UCSD-AML1 (cell line): ENCODE measurements at regions not wholly inside any gene's neighbourhood (a gene's known extent, or its start where the extent isn't known, plus 50 kb on each side); places are given as distances from the start of the nearest gene placed in this dataset.
"Not testable (repeated sequence)": the region's sequence is repeated elsewhere in the genome, so short reads cannot be mapped to it uniquely, and the experiment has no call there.

ENCODE experiments used
- DNase-seq: peaks from one replicate; lab custom pipeline; 2025; ENCODE audit not compliant: unreplicated experiment; lab: John Stamatoyannopoulos, UW

DNA sequence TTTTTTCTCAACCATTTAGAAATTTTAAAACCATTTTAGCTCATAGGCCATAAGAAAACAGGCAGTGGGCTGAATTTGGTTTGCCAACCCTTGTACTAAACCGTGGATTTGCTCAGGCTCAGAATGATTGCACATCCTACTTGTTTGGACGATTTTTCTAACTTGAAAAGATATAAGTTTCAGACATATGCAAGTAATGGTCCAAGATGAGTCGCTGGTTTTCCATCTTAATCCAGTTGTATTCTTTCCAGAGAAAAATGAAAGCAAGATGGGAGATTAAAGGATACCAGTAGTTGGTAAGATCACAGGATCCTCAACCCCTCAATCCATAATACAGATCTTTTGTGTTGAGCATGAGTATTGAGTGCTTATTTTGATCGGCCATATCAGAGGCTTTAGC is 250.9 kb downstream of the TINAG start:
- DNase-seq, result no peak

DNA sequence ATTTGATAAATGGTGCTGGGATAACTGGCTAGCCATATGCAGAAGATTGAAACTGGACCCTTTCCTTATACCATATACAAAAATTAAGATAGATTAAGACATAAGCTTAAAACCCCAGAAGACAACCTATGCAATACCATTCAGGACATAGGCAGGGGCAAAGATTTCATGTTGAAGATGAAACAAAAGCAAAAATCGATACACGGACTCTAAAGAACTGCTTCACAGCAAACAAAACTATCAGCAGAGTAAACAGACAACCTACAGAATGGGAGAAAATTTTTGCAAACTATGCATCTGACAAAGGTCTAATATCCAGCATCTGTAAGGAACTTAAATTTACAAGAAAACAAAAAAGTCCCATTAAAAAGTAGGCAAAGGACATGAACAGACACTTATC is 255.9 kb downstream of the TINAG start:
- not testable (repeated sequence) for DNase-seq

DNA sequence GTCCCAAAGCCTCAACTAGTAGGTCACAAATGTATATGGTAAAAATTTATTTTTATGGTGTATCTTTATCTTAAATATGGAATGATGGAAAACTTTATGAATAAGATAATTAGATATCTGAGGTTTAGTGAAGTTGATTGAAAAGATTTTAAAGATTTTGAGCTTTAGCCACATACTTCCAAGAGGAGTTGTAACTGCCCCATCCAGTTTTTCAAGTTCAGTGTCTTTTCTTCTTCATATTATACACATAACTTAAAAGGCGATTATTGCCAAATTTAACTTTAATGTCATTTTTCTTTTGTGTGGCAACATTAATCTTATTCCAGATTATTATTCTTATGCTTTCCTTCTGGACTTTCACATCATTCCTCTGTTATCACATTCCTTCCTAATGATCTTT is 266.4 kb downstream of the TINAG start:
- no peak for DNase-seq

DNA sequence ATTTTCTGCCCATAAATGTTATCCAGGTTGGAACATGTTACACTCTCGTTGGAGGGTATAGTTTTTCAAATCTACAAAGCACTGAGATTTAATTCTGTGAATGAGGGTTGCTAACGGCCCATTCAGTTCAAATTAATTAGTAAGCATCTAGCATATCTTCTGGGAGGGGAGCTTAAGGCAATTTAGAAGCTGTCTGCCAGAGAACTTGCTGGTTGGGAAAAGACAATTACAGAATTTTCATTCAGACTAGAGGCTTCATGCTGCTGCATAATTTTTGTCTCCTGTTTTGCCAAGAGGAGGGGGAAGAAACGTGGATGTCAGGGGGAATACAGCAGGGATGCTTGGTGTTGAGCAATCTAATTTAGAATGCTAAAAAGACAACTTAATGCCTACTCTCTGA is 268.3 kb upstream of the FAM83B start:
- DNase-seq, result no peak

DNA sequence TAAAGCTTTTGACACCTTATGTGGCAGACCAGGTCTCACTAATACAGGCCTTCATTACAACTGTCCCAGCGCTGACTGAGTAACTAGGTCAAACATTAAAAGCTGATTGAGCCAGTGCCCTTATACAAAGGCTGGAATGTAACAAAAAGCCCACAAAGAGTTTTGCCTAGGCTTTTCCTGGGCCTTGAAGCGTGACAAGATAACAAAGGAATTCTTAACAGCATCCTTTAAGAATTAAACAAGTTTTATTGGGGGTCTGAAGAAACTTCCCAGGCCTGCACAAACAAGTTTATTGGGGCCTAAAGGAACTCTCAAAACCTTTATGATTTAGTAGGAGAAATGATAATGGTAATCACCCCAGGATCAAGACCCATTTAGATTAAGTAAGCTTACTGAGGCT is 267.6 kb upstream of the FAM83B start:
- DNase-seq, result no peak

DNA sequence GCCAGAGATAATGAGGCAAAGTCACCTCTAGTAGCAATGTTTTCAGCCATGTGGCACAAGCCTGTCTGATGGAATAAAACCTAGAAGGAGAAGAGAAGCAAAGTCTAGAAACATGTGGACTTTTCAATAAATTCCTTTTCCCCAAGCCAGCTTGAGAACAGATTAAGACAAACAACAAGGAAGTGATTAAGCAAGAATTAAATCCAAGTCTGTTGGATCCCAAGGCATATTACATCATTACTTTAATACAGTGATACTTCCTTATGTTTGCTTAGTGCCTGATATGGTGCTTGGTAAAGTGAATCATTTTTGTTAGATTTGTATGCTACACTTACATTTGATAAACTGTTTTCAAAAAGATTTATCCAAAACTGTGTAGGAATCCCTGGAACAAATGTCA is 260.3 kb upstream of the FAM83B start:
- DNase-seq, result no peak

DNA sequence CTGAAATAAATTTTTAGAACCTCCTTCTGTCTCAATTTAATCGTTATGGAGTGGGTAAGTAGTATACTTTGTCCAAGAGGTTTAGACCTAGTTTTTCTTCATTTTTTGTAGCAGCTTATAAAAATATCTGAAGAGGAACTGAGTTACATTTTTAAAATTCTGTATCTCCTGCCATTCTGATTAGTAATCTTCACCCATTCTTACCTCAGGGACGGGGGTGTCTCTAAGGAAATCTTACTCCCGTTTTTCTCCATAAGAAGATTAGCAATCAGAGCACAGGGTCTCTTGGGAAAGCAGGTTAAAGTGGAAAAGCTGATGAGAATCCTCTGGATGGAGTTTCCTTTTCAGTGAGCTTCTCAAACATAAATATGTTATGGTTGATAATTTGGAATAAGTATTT is 259.3 kb upstream of the FAM83B start:
- no peak for DNase-seq

DNA sequence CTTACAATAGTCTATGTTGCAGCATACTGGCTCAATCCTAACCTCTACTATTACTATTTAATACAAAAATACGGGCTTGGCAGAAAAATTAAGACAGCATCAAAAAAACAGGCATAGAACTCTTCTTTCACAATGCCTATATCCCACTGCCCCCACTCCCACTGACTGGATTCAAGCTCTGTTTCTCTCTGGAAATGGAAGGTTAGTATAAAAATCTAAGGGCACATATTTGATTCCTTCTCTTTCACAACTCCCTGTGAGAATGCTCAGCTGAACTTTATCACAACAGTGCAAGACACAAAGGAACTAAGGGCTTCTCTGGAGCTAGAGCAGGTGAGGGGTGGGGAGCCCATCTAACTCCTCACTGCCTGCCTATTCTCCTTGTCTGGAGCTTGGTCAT is 258.4 kb upstream of the FAM83B start:
- no peak for DNase-seq

DNA sequence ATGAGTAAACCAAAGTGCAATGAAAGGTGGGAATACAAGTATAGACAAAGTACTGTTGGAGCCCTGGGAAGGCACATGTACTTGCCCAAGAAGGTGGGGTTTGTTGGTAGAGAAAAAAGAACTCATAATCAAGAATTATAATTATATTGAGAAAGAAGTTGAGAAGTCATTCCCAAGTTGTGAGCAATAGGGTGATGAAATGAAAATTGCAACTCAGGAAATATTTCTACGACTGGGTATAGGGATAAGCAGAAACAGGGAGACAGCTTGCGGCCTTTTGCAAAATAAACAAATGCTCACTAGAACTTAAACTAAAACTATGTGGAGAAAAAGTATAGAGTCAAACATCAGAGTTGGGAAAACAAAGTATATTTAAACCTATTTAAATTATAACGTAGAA is 250.7 kb upstream of the FAM83B start:
- no peak for DNase-seq

DNA sequence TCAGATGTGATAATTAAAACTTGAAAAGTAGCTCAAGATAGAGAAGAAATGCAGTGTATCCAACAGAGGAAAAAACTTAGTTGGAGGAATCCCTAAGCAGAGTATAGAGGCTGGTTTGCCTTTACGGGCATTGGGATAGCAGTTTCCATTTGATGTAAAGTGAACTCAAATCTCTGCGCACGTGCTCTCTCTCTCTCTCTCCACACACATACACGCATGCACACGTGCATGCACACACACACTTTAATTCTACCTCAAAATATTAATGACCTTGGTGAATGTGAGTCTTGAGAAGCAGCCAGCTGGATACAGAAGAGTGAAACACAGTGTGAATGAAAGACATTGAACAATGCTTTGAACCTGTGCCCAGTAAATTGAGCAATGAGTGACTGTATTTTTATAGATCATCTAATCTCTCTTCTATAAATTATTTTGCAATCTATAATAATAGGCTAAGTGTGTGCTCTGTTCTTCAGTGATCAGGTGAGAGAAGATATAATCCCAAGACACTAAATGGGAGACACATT is 247.7 kb upstream of the FAM83B start:
- DNase-seq, result no peak

DNA sequence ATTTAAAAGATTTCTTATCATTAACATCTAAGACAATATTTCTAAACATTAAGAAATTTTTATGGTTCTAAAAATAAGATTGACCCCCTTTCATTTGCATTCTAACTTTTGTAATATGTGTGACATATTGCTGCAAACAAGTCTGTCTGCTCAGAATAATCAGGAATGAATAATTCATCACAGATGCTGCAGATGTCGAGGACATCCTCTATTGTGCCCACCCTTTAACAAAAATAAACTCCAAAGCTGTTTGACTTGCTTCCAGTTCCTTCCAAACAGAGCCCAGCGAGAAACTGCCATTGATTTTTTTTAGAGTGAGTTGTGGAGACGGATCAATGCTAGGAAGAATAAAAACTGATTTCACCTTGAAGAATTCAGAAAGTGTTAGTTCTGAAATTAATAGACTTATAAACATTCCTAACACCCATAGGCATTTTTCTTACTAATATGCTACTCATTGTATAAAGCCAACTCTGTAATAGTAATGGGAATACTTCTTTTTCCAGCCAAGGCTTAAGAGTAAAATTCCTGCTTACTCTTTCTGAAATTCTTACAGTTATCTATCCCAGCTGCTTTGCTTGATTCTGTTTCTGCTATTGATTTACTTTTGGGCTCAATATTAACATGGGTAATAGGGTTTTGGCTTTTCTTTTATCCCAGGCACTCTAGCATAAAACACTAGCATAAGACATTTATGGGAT is 244.8 kb upstream of the FAM83B start:
- no peak for DNase-seq

DNA sequence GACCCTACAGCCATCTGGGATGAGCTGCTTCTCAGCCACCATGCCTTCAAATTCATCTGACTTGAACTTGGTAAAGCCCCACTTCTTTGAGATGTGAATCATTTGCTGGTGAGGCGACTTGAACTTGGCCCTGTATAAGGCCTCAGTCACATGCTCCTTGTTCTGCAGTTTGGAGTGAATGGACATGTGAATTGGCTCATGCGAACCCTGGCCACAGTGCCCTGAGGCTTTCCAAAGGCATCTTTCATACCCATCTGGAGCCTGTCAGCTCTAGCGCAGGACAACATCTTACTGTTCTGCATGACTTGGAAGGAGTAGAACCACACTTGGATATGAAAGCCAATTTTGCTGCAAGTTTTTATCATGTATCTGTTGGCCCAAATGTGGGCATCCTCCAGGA is 244.0 kb upstream of the FAM83B start:
- DNase-seq, result no peak

DNA sequence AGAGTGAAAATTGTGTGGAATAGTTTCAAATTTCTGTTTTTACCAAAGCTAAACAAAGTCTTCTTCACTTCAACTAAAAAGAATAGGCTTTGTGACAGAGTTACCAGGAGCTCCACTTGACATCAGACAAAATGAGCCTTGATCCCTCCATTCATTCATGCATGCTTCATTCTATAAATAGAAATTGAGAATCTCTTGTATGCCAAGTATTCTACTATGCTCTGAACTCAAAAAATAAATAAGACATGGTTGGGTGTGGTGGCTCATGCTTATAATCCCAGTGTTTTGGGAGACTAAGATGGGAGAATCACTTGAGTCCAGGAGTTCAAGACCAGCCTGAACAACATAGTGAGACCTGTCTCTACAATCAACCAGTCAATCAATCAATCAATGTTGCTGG is 236.6 kb upstream of the FAM83B start:
- DNase-seq, result no peak

DNA sequence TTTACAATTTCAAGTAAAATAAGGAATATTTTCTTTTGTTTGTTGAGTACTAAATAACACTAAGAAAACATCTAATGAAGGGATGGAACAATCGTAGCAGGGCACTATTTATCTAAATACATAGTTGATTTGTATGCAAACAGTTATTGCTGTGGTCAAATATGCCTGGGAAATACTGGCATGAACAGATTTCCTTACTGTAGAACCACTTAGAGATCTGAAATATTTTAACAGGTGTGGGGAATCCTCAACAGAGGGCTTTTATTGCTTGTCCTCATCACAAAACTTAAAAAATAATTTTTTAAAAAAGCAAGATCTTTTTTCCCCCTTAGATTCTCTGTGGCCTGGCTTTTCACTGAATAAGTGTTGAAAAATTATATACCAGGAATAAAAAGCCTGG is 233.0 kb upstream of the FAM83B start:
- no peak for DNase-seq

DNA sequence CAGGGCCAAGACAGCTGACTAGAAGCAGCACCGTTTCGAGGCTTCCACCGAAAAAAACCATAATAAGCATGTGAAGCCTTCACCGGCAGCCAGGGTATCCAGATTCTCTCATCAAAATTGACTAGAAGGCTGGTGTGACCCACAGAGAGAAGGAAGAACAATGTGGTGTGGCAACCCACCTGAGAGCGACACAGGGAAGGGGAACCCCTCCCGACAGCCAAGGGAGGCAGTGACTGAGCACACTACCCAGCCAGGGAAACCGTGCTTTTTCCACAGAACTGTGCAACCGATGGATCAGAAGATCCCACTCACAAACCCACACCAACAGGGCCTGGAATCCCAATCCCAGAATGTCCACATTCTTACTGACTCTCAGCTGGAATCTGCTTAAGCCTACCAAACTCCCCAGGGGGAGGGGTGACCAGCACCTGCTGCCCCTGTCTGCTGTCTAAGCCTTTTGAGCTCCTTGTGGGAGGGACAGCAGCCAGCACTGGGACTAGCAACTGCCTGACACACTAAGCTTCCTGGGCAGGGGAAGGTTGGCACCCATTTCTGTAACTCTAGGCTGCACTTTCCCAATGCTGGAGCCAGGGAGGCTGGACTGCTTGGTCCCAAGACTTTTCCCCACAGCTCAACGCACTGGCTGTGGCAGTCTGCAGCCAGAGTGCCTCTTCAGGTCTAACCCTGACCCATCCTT is 231.9 kb upstream of the FAM83B start:
- DNase-seq, result no peak

DNA sequence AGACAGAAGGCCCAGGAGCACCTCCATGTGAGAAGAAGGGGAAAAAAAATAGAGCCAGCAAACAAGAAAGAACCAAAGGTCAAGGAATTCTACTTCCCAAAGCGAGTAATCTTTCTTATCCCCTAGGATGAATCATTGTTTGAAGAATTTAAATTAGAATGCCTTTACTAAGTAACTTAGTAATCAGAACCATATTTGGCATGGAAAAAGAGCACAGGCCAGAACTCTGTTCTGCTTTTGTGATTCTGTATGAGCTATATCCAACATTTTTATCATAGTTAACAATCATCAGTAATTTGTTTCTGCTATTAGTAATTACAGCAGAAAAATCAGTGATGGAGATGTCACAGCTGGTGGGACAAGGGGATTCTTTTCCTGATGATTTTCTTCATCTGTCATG is 228.8 kb upstream of the FAM83B start:
- no peak for DNase-seq

DNA sequence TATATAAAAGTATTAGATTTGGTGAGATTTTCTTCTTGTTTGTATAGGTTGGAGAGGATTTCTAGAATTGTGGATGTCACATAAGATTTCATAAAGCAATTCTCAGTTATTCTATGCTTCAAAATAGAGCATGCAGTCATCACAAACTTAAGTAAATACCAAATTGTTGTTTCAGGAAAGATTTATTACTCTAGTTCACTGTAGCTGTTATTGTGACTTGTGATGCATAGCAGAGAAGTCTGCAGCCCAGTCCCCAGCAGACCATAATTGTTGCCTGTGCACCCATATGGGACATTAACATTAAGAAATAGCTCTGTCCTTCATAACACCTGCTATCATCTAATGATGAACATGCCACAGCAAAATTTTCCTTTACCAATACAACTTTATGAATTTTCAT is 228.0 kb upstream of the FAM83B start:
- no peak for DNase-seq

DNA sequence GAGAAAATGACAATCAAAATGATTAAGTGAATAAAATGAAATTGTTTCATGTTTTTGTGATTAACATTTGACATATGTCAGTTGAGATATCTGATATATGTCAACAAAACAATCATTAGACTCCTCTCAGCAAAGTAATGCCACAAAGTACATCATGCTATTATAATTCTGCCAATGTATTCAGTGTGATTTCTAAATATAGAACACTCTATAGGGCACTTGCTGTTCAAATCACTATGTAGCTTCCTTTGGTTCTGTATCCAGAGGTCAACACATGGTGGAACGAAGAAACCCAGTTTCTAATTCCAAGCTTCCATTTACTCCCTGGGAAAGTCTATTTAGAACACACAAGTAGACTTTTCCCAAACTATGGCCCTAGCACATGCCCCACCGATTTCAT is 227.5 kb upstream of the FAM83B start:
- DNase-seq, result no peak

DNA sequence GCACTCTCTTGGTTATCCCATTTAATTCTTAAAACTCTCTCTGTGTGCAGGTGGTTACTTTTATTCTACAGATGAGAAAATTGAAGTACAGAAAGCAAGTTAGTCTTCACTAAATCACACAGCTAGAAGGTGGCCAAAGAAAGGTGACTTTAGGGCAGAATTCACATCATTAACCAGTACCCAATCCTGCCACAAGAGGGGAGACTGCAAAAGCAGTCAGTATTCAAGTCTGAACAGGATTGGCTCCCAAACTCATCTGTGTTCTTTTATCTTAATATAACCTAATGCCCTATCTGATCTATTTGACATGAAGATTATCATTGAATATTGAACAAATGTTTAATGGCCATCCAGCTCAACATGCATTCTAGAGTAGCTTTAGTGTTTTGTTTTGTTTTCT is 225.3 kb upstream of the FAM83B start:
- DNase-seq, result no peak

DNA sequence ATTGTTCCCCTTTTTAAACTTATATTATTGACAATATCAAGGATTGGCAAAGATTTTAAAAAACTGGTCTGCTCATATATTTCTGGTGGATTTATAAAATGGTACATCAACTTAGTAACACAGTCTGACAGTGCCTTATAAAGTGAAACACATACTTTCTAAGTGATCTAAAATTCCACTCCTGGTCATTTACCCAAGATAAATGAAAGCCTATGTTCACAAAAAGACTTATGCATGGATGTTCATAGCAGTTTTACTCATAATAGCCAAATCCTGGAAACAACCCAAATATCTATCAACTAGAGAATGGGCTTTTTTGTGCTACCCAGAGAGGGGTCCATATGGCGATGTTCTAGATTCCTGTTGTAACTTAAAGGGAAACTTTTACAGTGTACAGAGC is 222.4 kb upstream of the FAM83B start:
- no peak for DNase-seq

DNA sequence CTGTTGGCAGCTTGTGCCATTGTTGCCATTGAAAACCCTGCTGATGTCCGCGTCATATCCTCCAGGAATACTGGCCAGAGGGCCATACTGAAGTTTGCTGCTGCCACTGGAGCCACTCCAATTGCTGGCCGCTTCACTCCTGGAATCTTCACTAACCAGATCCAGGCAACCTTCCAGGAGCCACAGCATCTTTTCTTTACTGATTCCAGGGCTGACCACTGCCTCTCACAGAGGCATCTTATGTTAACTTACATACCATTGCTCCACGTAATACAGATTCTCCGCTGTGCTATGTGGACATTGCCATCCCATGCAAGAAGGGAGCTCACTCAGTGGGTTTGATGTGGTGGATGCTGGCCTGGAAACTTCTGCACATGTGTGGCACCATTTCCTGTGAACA is 221.8 kb upstream of the FAM83B start:
- DNase-seq, result no peak

DNA sequence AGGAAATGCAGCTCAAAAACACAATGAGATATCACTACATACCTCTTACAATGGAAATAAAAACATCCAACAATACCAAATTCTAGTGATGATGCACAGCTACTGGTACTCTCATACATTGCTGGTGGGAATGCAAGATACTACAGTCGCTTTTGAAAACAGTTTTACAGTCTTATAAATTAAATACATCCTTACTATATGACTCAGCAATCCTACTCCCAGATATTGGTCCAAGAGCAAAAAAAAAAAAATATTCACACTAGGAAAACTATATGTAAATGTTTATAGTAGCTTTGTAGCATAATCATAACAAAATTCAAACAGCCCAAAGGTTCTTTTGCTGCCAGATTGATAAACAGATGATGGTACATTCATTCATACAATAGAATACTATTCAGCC is 217.4 kb upstream of the FAM83B start:
- no peak for DNase-seq
